ENCODE measurements at regions not wholly inside any gene's neighbourhood (a gene's known extent, or its start where the extent isn't known, plus 50 kb on each side); places are given as distances from the start of the nearest gene placed in this dataset.

GRCh38 chr6:15824811-15825210 is 162.0 kb upstream of the DTNBP1 start:
- no peak for TF ChIP-seq CTCF (conservative IDR thresholded peaks at IDR 0.05 in 1 of 2, IDR thresholded peaks at IDR 0.05 in 1 of 2; ENCODE audit: extremely low read depth in 1 of 2, insufficient read depth in 1 of 2, low read depth in 1 of 2, low read length in 2 of 2)
- no peak for TF ChIP-seq EZH2 (IDR thresholded peaks at IDR 0.05; ENCODE audit: borderline replicate concordance, low read length)

All from mammary epithelial cell (primary cell).